ENCODE measurements at regions not wholly inside any gene's neighbourhood (a gene's known extent, or its start where the extent isn't known, plus 50 kb on each side); places are given as distances from the start of the nearest gene placed in this dataset.

- TF ChIP-seq, protein P1, sequence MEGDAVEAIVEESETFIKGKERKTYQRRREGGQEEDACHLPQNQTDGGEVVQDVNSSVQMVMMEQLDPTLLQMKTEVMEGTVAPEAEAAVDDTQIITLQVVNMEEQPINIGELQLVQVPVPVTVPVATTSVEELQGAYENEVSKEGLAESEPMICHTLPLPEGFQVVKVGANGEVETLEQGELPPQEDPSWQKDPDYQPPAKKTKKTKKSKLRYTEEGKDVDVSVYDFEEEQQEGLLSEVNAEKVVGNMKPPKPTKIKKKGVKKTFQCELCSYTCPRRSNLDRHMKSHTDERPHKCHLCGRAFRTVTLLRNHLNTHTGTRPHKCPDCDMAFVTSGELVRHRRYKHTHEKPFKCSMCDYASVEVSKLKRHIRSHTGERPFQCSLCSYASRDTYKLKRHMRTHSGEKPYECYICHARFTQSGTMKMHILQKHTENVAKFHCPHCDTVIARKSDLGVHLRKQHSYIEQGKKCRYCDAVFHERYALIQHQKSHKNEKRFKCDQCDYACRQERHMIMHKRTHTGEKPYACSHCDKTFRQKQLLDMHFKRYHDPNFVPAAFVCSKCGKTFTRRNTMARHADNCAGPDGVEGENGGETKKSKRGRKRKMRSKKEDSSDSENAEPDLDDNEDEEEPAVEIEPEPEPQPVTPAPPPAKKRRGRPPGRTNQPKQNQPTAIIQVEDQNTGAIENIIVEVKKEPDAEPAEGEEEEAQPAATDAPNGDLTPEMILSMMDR (IDR thresholded peaks at IDR 0.05): no peak
- no peak for TF ChIP-seq ZFX (IDR thresholded peaks at IDR 0.05; ENCODE audit: borderline replicate concordance)
These were observed 408.8 kb upstream of the C2CD4B start for GRCh38 chr15:62573876-62574275.

Measured in 22Rv1 (cell line).